H1 (cell line): ENCODE measurements at regions not wholly inside any gene's neighbourhood (a gene's known extent, or its start where the extent isn't known, plus 50 kb on each side); places are given as distances from the start of the nearest gene placed in this dataset.

Experiments
- CTCF ChIA-PET: fragments of 300-600 bp; sonication (Branson Sonifier 250); formaldehyde crosslinking; loops from one replicate; lab custom pipeline; 2021; ENCODE audit not compliant: partially characterized antibody; lab: Charles Lee
- POLR2A ChIA-PET: fragments of 300-600 bp; sonication (Branson Sonifier 250); formaldehyde crosslinking; loops from one replicate; lab custom pipeline; 2021; ENCODE audit warnings: inconsistent platforms; ENCODE audit not compliant: partially characterized antibody; lab: Charles Lee
- DNase-seq, 2 experiments: peaks; one replicate each; pipeline versions ENCODE4 v3.0.0 to v3.0.0-alpha.2; 2010 to 2022; ENCODE audit warnings: low spot score in 2 of 2, low read depth in 1 of 2, mixed read lengths in 1 of 2
- FAIRE-seq: peaks from 2 replicates; lab custom pipeline; 2011; peaks lifted over from hg19 to GRCh38; lab: Jason Lieb, UNC
- H2AFZ ChIP-seq: 2 replicates; pipeline ENCODE4 v1.8.1; 2012; ENCODE audit warnings: low read length, inconsistent platforms
- H2AK5ac ChIP-seq: 2 replicates; pipeline ENCODE4 v1.6.1; 2013; ENCODE audit warnings: low read depth, low read length
- H2BK120ac ChIP-seq: replicated peaks from 2 replicates; pipeline ENCODE3; 2013; ENCODE audit warnings: low read depth, low read length, inconsistent platforms
- H2BK12ac ChIP-seq: 2 replicates; pipeline ENCODE4 v1.6.1; 2013; ENCODE audit warnings: low read depth, low read length
- H2BK15ac ChIP-seq: 2 replicates; pipeline ENCODE4 v1.6.1; 2013; ENCODE audit warnings: low read length
- H2BK20ac ChIP-seq: 2 replicates; pipeline ENCODE4 v1.6.1; 2013; ENCODE audit warnings: low read length
- H2BK5ac ChIP-seq: 2 replicates; pipeline ENCODE4 v1.6.1; 2013; ENCODE audit warnings: low read depth, low read length
- H3K14ac ChIP-seq: 2 replicates; pipeline ENCODE4 v1.6.1; 2013; ENCODE audit warnings: inconsistent platforms; ENCODE audit not compliant: insufficient read length
- H3K18ac ChIP-seq: 2 replicates; pipeline ENCODE4 v1.6.1; 2013; ENCODE audit warnings: low read length; ENCODE audit errors: extremely low read depth
- H3K23ac ChIP-seq: 2 replicates; pipeline ENCODE4 v1.6.1; 2013; ENCODE audit warnings: inconsistent platforms; ENCODE audit not compliant: insufficient read length
- H3K23me2 ChIP-seq: 2 replicates; pipeline ENCODE4 v1.6.1; 2013; ENCODE audit warnings: low read depth, low read length
- H3K27ac ChIP-seq: 2 replicates; pipeline ENCODE4 v1.6.1; 2011; ENCODE audit warnings: low read depth, low read length, inconsistent platforms
- H3K27me3 ChIP-seq, 4 experiments: replicated peaks in 1 of 4; 1 replicate in 1 of 4; 2 replicates in 3 of 4; pipeline versions ENCODE4 v1.6.1 to v1.8.1; 2011 to 2013; ENCODE audit warnings: low read length in 3 of 4, mild to moderate bottlenecking in 3 of 4, inconsistent platforms in 2 of 4, mixed read lengths in 2 of 4, moderate library complexity in 1 of 4; ENCODE audit not compliant: control insufficient read depth in 3 of 4, insufficient read depth in 3 of 4; ENCODE audit errors: extremely low read depth in 1 of 4
- H3K36me3 ChIP-seq, 4 experiments: 2 replicates each; pipeline versions ENCODE4 v1.6.1 to v1.8.1; 2011 to 2013; ENCODE audit warnings: mild to moderate bottlenecking in 4 of 4, low read length in 3 of 4, moderate library complexity in 2 of 4, control low read depth in 1 of 4, inconsistent platforms in 1 of 4; ENCODE audit not compliant: insufficient read depth in 4 of 4, control insufficient read depth in 2 of 4
- H3K4ac ChIP-seq: replicated peaks from 2 replicates; pipeline ENCODE3; 2013; ENCODE audit warnings: low read length, low read depth, mixed read lengths, inconsistent platforms; ENCODE audit not compliant: insufficient read length
- H3K4me1 ChIP-seq, 4 experiments: replicated peaks in 1 of 4; 1 replicate in 1 of 4; 2 replicates in 3 of 4; pipeline versions ENCODE4 v1.6.1 to v1.8.1; 2011 to 2013; ENCODE audit warnings: low read length in 3 of 4, inconsistent platforms in 2 of 4, mixed read lengths in 1 of 4; ENCODE audit not compliant: insufficient read depth in 4 of 4, control insufficient read depth in 3 of 4
- H3K4me2 ChIP-seq, 2 experiments: 2 replicates each; pipeline versions ENCODE4 v1.6.1 to v1.8.1; 2011 to 2013; ENCODE audit warnings: low read depth in 2 of 2, low read length in 2 of 2, control low read depth in 1 of 2, inconsistent platforms in 1 of 2, mild to moderate bottlenecking in 1 of 2; ENCODE audit not compliant: insufficient read depth in 1 of 2
- H3K4me3 ChIP-seq, 4 experiments: fragments of 200-600, 300-600 bp in 1 of 4; sonication (generic), shearing (Covaris generic), sonication (Bioruptor Twin) in 1 of 4; 2 replicates each; pipeline versions ENCODE4 v1.5.1 to v1.8.1; 2011 to 2016; ENCODE audit warnings: low read length in 4 of 4, low read depth in 3 of 4, control low read depth in 2 of 4, inconsistent platforms in 2 of 4, mild to moderate bottlenecking in 2 of 4, mixed read lengths in 1 of 4, moderate library complexity in 1 of 4; ENCODE audit not compliant: insufficient read depth in 2 of 4; ENCODE audit errors: extremely low read depth in 1 of 4
- H3K56ac ChIP-seq: replicated peaks from 2 replicates; pipeline ENCODE3; 2013; ENCODE audit warnings: low read depth, mild to moderate bottlenecking, mixed read lengths, low read length, inconsistent platforms; ENCODE audit not compliant: insufficient read length
- H3K79me1 ChIP-seq: 2 replicates; pipeline ENCODE4 v1.6.1; 2013; ENCODE audit warnings: low read depth, low read length, control low read depth
- H3K79me2 ChIP-seq, 2 experiments: 2 replicates each; pipeline versions ENCODE4 v1.6.1 to v1.8.1; 2012 to 2013; ENCODE audit warnings: low read length in 2 of 2, mild to moderate bottlenecking in 2 of 2, inconsistent platforms in 1 of 2; ENCODE audit not compliant: insufficient read depth in 2 of 2, control insufficient read depth in 1 of 2
- H3K9ac ChIP-seq, 4 experiments: replicated peaks in 1 of 4; 1 replicate in 1 of 4; 2 replicates in 3 of 4; pipeline versions ENCODE4 v1.6.1 to v1.8.1; 2011 to 2013; ENCODE audit warnings: low read depth in 3 of 4, low read length in 3 of 4, control low read depth in 2 of 4, mild to moderate bottlenecking in 2 of 4, moderate library complexity in 2 of 4, inconsistent platforms in 1 of 4; ENCODE audit errors: extremely low read depth in 1 of 4
- H3K9me3 ChIP-seq, 2 experiments: 2 replicates each; pipeline versions ENCODE4 v1.6.1 to v1.8.1; 2012 to 2013; ENCODE audit warnings: mild to moderate bottlenecking in 2 of 2, moderate library complexity in 2 of 2, control low read depth in 1 of 2, inconsistent platforms in 1 of 2, low read depth in 1 of 2, low read length in 1 of 2, mixed read lengths in 1 of 2; ENCODE audit not compliant: insufficient read depth in 2 of 2
- H4K20me1 ChIP-seq, 2 experiments: replicated peaks in 1 of 2; 2 replicates each; pipeline versions ENCODE3 to v1.8.1; 2011 to 2013; ENCODE audit warnings: inconsistent platforms in 2 of 2, low read length in 2 of 2, mild to moderate bottlenecking in 1 of 2; ENCODE audit not compliant: insufficient read depth in 2 of 2, control insufficient read depth in 1 of 2
- H4K5ac ChIP-seq: 2 replicates; pipeline ENCODE4 v1.6.1; 2013; ENCODE audit warnings: low read length, low read depth, mixed read lengths, inconsistent platforms; ENCODE audit not compliant: insufficient read length
- H4K8ac ChIP-seq: 2 replicates; pipeline ENCODE4 v1.8.0; 2013; ENCODE audit warnings: mild to moderate bottlenecking, moderate library complexity, low read length, inconsistent platforms; ENCODE audit not compliant: insufficient read depth; ENCODE audit errors: extremely low read depth
- H4K91ac ChIP-seq: replicated peaks from 2 replicates; pipeline ENCODE3; 2013; ENCODE audit warnings: low read length, mixed read lengths, inconsistent platforms; ENCODE audit not compliant: insufficient read length
- BRCA1 ChIP-seq: IDR thresholded peaks from 2 replicates; pipeline ENCODE4 v1.6.1; 2012; ENCODE audit warnings: low read depth, low read length, improper control_type of control experiment
- CBX8 ChIP-seq: fragments of 300-800, 300-1000 bp; sonication (generic); IDR thresholded peaks from 2 replicates; pipeline ENCODE4 v1.7.1; 2016; ENCODE audit warnings: low read depth, low read length, borderline replicate concordance
- POLR2A ChIP-seq, 2 experiments: IDR thresholded peaks; 1 replicate in 1 of 2; 2 replicates in 1 of 2; pipeline ENCODE4 v1.6.1; 2011; ENCODE audit warnings: low read depth in 2 of 2, low read length in 2 of 2, mild to moderate bottlenecking in 2 of 2; ENCODE audit errors: control extremely low read depth in 1 of 2
- RBBP5 ChIP-seq: IDR thresholded peaks from 2 replicates; pipeline ENCODE4 v1.7.1; 2012; ENCODE audit warnings: low read depth, mild to moderate bottlenecking, inconsistent platforms, low read length, moderate library complexity, borderline replicate concordance
- TAF1 ChIP-seq: IDR thresholded peaks from 2 replicates; pipeline ENCODE4 v1.6.1; 2011; ENCODE audit warnings: mild to moderate bottlenecking, low read depth, low read length
- TCF12 ChIP-seq: IDR thresholded peaks from 2 replicates; pipeline ENCODE4 v1.6.1; 2011; ENCODE audit warnings: low read depth, mild to moderate bottlenecking, low read length
- WGBS, 2 experiments: shearing (Covaris generic) in 1 of 2; methylation state at CpG; one replicate each; pipeline versions ENCODE4 v1.1.6 to v1.1.7; 2013 to 2015; ENCODE audit warnings: low lambda C conversion rate in 2 of 2, mixed read lengths in 2 of 2, inconsistent platforms in 1 of 2, low coverage in 1 of 2, missing lambda C conversion rate in 1 of 2; ENCODE audit not compliant: insufficient replicate concordance in 2 of 2, insufficient coverage in 1 of 2, insufficient read length in 1 of 2; ENCODE audit errors: extremely low coverage in 1 of 2, missing lambda C conversion rate in 1 of 2; 5-methylcytosine and 5-hydroxymethylcytosine counted together
- TF ChIP-seq, protein P1 (sequence below): IDR thresholded peaks from 2 replicates; pipeline ENCODE4 v1.6.1; 2011; ENCODE audit warnings: low read depth, mild to moderate bottlenecking, low read length; ENCODE audit not compliant: insufficient read depth

DNA sequence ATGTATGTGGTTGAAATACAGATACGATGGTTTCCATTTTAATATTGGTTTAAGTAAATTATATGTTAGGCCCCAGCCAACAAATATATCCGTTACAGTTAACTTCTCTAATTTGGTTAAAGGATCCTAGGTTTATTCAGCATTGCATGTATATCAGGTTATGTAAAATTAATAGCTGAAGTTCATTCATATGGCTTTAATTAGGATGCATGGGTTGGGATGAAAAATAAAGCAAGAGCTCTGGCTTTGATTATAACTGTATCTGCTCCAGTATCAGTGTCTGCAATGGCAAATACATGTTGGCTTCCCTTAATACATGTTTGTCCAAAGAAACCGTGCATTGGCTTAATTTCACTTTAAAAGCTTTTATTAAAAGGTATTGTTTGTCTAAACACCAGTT is 435.7 kb upstream of the SETBP1 start:
- DNase-seq: no peak
- no peak for FAIRE-seq

More for the DNA sequence above, 435.7 kb upstream of the SETBP1 start:
- no peak overlapping the region for H3K4me3 ChIP-seq
- H3K9ac ChIP-seq: no peak overlapping the region
- H3K23me2 ChIP-seq: no peaks in the 10 kb centered on the region
- H3K27me3 ChIP-seq: no peaks in the 10 kb centered on the region
- no peaks in the 10 kb centered on the region for H3K36me3 ChIP-seq
- H2BK15ac ChIP-seq: no peak overlapping the region
- H2BK5ac ChIP-seq: no peak overlapping the region
- H3K4me1 ChIP-seq: no peaks in the 10 kb centered on the region
- H4K5ac ChIP-seq: no peak overlapping the region
- no peak overlapping the region for H3K4ac ChIP-seq
- H3K27ac ChIP-seq: no peak overlapping the region
- H3K79me2 ChIP-seq: no peaks in the 10 kb centered on the region
- no peaks in the 10 kb centered on the region for H4K20me1 ChIP-seq
- H3K56ac ChIP-seq: no peak overlapping the region
- TF ChIP-seq TCF12 (no peak), RBBP5 (no peak), POLR2A (IDR thresholded peaks at IDR 0.05; ENCODE audit: control extremely low read depth in 1 of 2, low read depth in 2 of 2, low read length in 2 of 2) (no peak), TAF1 (no peak), BRCA1 (no peak), CBX8 (no peak)
- TF ChIP-seq, protein P1, sequence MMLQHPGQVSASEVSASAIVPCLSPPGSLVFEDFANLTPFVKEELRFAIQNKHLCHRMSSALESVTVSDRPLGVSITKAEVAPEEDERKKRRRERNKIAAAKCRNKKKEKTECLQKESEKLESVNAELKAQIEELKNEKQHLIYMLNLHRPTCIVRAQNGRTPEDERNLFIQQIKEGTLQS: no peak
- H2BK12ac ChIP-seq: no peak overlapping the region
- H3K79me1 ChIP-seq: no peaks in the 10 kb centered on the region
- H2AFZ ChIP-seq: no peak overlapping the region
- CTCF ChIA-PET: interaction anchor here (1.3 kb wide), 1 partner anchor 15 kb away, joined by 3 read pairs; no protein-coding TSS in a partner anchor
- no peak overlapping the region for H2BK20ac ChIP-seq
- H3K4me2 ChIP-seq: no peak overlapping the region
- no peak overlapping the region for H4K8ac ChIP-seq
- whole genome bisulfite sequencing, 2 experiments: 94% methylated on average over 3 of the region's 3 CpGs; no CpG with 5 or more reads in 1 of the 2 experiments
- H2BK120ac ChIP-seq: no peak overlapping the region
- H3K18ac ChIP-seq: no peak overlapping the region
- H3K23ac ChIP-seq: no peak overlapping the region
- POLR2A ChIA-PET: no interaction called here
- no peaks in the 10 kb centered on the region for H3K9me3 ChIP-seq
- H3K14ac ChIP-seq: no peak overlapping the region
- no peak overlapping the region for H2AK5ac ChIP-seq
- no peak overlapping the region for H4K91ac ChIP-seq
